ENCODE measurements at regions not wholly inside any gene's neighbourhood (a gene's known extent, or its start where the extent isn't known, plus 50 kb on each side); places are given as distances from the start of the nearest gene placed in this dataset.

GRCh38 chr7:94748376-94748775 lies 92.4 kb upstream of the SGCE start:
- no peak overlapping the region for H3K4me3 ChIP-seq (ENCODE audit: low read length)
- TF ChIP-seq, protein P1, sequence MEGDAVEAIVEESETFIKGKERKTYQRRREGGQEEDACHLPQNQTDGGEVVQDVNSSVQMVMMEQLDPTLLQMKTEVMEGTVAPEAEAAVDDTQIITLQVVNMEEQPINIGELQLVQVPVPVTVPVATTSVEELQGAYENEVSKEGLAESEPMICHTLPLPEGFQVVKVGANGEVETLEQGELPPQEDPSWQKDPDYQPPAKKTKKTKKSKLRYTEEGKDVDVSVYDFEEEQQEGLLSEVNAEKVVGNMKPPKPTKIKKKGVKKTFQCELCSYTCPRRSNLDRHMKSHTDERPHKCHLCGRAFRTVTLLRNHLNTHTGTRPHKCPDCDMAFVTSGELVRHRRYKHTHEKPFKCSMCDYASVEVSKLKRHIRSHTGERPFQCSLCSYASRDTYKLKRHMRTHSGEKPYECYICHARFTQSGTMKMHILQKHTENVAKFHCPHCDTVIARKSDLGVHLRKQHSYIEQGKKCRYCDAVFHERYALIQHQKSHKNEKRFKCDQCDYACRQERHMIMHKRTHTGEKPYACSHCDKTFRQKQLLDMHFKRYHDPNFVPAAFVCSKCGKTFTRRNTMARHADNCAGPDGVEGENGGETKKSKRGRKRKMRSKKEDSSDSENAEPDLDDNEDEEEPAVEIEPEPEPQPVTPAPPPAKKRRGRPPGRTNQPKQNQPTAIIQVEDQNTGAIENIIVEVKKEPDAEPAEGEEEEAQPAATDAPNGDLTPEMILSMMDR (conservative IDR thresholded peaks at IDR 0.05; ENCODE audit: low read depth, low read length) = no peak
- DNase-seq (ENCODE audit: low read depth) = no peak

DNA sequence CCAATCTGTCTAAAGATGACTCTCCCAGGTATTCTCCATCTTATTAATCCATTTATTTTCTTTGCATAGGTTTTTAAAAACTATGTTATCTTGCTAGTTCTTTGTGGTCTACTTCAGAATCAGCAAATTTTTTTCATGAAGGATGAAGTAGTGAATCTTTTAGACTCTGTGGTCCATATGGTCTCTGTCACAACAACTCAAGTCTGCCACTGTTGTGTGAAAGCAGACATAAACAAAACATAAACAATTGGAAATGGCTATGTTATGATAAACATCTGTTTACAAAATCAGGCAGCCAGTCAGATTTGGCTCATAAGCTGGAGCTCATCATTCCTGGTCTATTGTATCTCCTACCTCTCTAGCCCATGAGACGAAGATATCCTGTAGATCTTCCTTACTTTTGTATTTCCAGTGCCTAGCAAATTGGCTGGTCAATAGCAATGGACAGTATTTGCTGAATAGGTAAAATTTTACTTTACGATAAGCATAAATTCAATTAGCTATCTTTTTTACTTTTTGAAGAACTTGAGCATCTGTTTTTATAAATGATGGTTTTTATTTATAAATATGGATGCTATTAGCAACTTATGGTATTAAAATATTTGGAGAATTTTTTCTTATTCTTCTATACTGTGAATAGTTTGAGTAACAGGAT lies 104.6 kb upstream of the SGCE start:
- TF ChIP-seq, protein P1 (conservative IDR thresholded peaks at IDR 0.05; ENCODE audit: low read depth, low read length) = no peak
- no peak for DNase-seq (ENCODE audit: low read depth)

DNA sequence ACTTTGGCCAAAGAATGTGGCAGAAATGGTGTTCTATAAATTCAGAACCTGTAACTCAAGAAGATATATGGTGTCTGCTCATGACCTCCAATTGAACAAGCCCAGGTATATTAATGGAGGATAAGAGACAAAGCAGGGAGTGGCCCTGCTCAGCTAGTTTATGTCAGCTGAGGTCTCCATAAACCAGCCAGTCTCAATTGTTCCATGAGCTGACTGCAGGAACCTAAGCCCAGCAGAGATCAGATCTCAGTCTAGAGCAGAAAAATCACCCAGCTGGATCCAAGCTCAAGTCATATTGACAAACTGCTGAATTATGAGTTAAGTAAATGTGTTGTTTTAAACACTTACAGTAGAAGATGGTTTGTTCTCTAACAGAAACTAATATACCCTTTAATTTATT lies 105.5 kb upstream of the SGCE start:
- no peak for DNase-seq (ENCODE audit: low read depth)
- no peak overlapping the region for H3K4me3 ChIP-seq (ENCODE audit: low read length)
- TF ChIP-seq, protein P1 (conservative IDR thresholded peaks at IDR 0.05; ENCODE audit: low read depth, low read length) = no peak

More for the DNA sequence above, 104.6 kb upstream of the SGCE start:
- H3K4me3 ChIP-seq (ENCODE audit: low read length) = no peak overlapping the region

- no peak for DNase-seq (ENCODE audit: low read depth)
- TF ChIP-seq, protein P1 (conservative IDR thresholded peaks at IDR 0.05; ENCODE audit: low read depth, low read length) = no peak
- H3K4me3 ChIP-seq (ENCODE audit: low read length) = no peak overlapping the region
These were observed 107.3 kb upstream of the SGCE start for GRCh38 chr7:94763268-94763667.

GRCh38 chr7:94769724-94770123 lies 113.8 kb upstream of the SGCE start:
- no peak for DNase-seq (ENCODE audit: low read depth)
- TF ChIP-seq, protein P1 (conservative IDR thresholded peaks at IDR 0.05; ENCODE audit: low read depth, low read length) = no peak
- no peak overlapping the region for H3K4me3 ChIP-seq (ENCODE audit: low read length)

GRCh38 chr7:94778711-94779459 lies 123.0 kb upstream of the SGCE start:
- no peak overlapping the region for H3K4me3 ChIP-seq (ENCODE audit: low read length)
- no peak for DNase-seq (ENCODE audit: low read depth)
- TF ChIP-seq, protein P1 (conservative IDR thresholded peaks at IDR 0.05; ENCODE audit: low read depth, low read length) = no peak

- no peak for DNase-seq (ENCODE audit: low read depth)
- H3K4me3 ChIP-seq (ENCODE audit: low read length) = no peak overlapping the region
- TF ChIP-seq, protein P1 (conservative IDR thresholded peaks at IDR 0.05; ENCODE audit: low read depth, low read length) = no peak
These were observed 123.9 kb upstream of the SGCE start for GRCh38 chr7:94779861-94780260.
